IMR-90 (cell line): ENCODE measurements at regions not wholly inside any gene's neighbourhood (a gene's known extent, or its start where the extent isn't known, plus 50 kb on each side); places are given as distances from the start of the nearest gene placed in this dataset.

ENCODE experiments used
- ATAC-seq: fragments of 200-7000 bp; cut with Tn5 transposase; 2 replicates; pipeline ENCODE4 v1.9.1; 2020; ENCODE audit warnings: low read depth, mild to moderate bottlenecking, moderate library complexity
- BruUV-seq: library from RNA; stranded (reverse); fragments of 400-500 nt; replicated peaks from 2 replicates; lab custom pipeline; 2021; lab: Mats Ljungman, UMichigan
- CTCF ChIA-PET: fragments of 300-600 bp; formaldehyde crosslinking; extraction: SDS; loops from one replicate; lab custom pipeline; 2021; ENCODE audit warnings: antibody characterized with exemption; lab: Yijun Ruan, JAX
- POLR2A ChIA-PET: fragments of 300-600 bp; sonication (Branson Sonifier 250); formaldehyde crosslinking; loops from one replicate; lab custom pipeline; 2022; ENCODE audit warnings: antibody characterized with exemption; ENCODE audit not compliant: unreplicated experiment; lab: Charles Lee
- DNase-seq: peaks from one replicate; pipeline ENCODE4 v3.0.0; 2013
- H2AFZ ChIP-seq: replicated peaks from 2 replicates; pipeline ENCODE3; 2013; ENCODE audit warnings: low read length, mild to moderate bottlenecking; ENCODE audit not compliant: poor library complexity
- H2AK5ac ChIP-seq: 2 replicates; pipeline ENCODE4 v1.6.1; 2013; ENCODE audit warnings: low read depth, low read length, inconsistent platforms
- H2AK9ac ChIP-seq: replicated peaks from 2 replicates; pipeline ENCODE3; 2013; ENCODE audit warnings: mild to moderate bottlenecking, low read depth, low read length, moderate library complexity; ENCODE audit not compliant: poor library complexity
- H2BK120ac ChIP-seq: 2 replicates; pipeline ENCODE4 v1.6.1; 2013; ENCODE audit warnings: low read depth, low read length, inconsistent platforms
- H2BK15ac ChIP-seq: 3 replicates; pipeline ENCODE4 v1.6.1; 2013; ENCODE audit warnings: low read depth, low read length, inconsistent platforms
- H2BK20ac ChIP-seq: 2 replicates; pipeline ENCODE4 v1.6.1; 2013; ENCODE audit warnings: low read depth, mild to moderate bottlenecking, inconsistent platforms, low read length, moderate library complexity
- H2BK5ac ChIP-seq: 2 replicates; pipeline ENCODE4 v1.6.1; 2013; ENCODE audit warnings: mild to moderate bottlenecking, low read depth, low read length, inconsistent platforms; ENCODE audit not compliant: poor library complexity, severe bottlenecking
- H3K14ac ChIP-seq: replicated peaks from 2 replicates; pipeline ENCODE4 v1.6.1; 2013; ENCODE audit warnings: low read depth, low read length, inconsistent platforms
- H3K18ac ChIP-seq: 2 replicates; pipeline ENCODE4 v1.6.1; 2013; ENCODE audit warnings: low read depth, low read length, control low read depth
- H3K23ac ChIP-seq: 2 replicates; pipeline ENCODE4 v1.6.1; 2013; ENCODE audit warnings: low read depth, low read length, inconsistent platforms
- H3K27ac ChIP-seq: 2 replicates; pipeline ENCODE4 v1.5.1; 2013; ENCODE audit warnings: mild to moderate bottlenecking, control low read depth, low read length; ENCODE audit not compliant: insufficient read depth
- H3K27me3 ChIP-seq: 2 replicates; pipeline ENCODE4 v1.6.1; 2013; ENCODE audit warnings: low read length; ENCODE audit not compliant: control insufficient read depth, insufficient read depth
- H3K36me3 ChIP-seq: 2 replicates; pipeline ENCODE4 v1.6.1; 2013; ENCODE audit warnings: low read length, mixed read lengths; ENCODE audit not compliant: control insufficient read depth, insufficient read depth
- H3K4ac ChIP-seq: 2 replicates; pipeline ENCODE4 v1.6.1; 2013; ENCODE audit warnings: low read depth, low read length, inconsistent platforms
- H3K4me1 ChIP-seq: 2 replicates; pipeline ENCODE4 v1.6.1; 2013; ENCODE audit warnings: low read length, mixed read lengths; ENCODE audit not compliant: control insufficient read depth, insufficient read depth
- H3K4me2 ChIP-seq: 2 replicates; pipeline ENCODE4 v1.6.1; 2013; ENCODE audit warnings: low read depth, mild to moderate bottlenecking, control low read depth, low read length, moderate library complexity
- H3K4me3 ChIP-seq: 2 replicates; pipeline ENCODE4 v1.5.1; 2013; ENCODE audit warnings: low read depth, mild to moderate bottlenecking, control low read depth, low read length, moderate library complexity; ENCODE audit not compliant: insufficient read depth
- H3K56ac ChIP-seq: 2 replicates; pipeline ENCODE4 v1.6.1; 2013; ENCODE audit warnings: low read length, inconsistent platforms; ENCODE audit not compliant: insufficient read depth; ENCODE audit errors: extremely low read depth
- H3K79me1 ChIP-seq, 2 experiments: 2 replicates each; pipeline ENCODE4 v1.6.1; 2013; ENCODE audit warnings: low read length in 2 of 2, inconsistent platforms in 1 of 2, low read depth in 1 of 2
- H3K9ac ChIP-seq: 2 replicates; pipeline ENCODE4 v1.6.1; 2013; ENCODE audit warnings: low read depth, low read length, control low read depth
- H3K9me1 ChIP-seq: 2 replicates; pipeline ENCODE4 v1.6.1; 2013; ENCODE audit warnings: low read length, inconsistent platforms; ENCODE audit not compliant: insufficient read depth
- H3K9me3 ChIP-seq: 2 replicates; pipeline ENCODE4 v1.6.1; 2013; ENCODE audit warnings: low read length; ENCODE audit not compliant: control insufficient read depth, insufficient read depth
- H4K20me1 ChIP-seq: 2 replicates; pipeline ENCODE4 v1.6.1; 2013; ENCODE audit warnings: low read length, inconsistent platforms; ENCODE audit not compliant: insufficient read depth
- H4K5ac ChIP-seq: 2 replicates; pipeline ENCODE4 v1.6.1; 2013; ENCODE audit warnings: mild to moderate bottlenecking, low read depth, low read length, control low read depth
- H4K8ac ChIP-seq, 2 experiments: 2 replicates each; pipeline ENCODE4 v1.6.1; 2013; ENCODE audit warnings: low read depth in 2 of 2, low read length in 2 of 2, control low read depth in 1 of 2, inconsistent platforms in 1 of 2
- H4K91ac ChIP-seq: 2 replicates; pipeline ENCODE4 v1.6.1; 2013; ENCODE audit warnings: low read depth, low read length, inconsistent platforms; ENCODE audit not compliant: insufficient read depth
- CEBPB ChIP-seq: IDR thresholded peaks from 2 replicates; pipeline ENCODE4 v1.6.1; 2012; ENCODE audit warnings: low read depth, low read length, improper control_type of control experiment
- CHD1 ChIP-seq: IDR thresholded peaks from 2 replicates; pipeline ENCODE4 v1.6.1; 2012; ENCODE audit warnings: low read depth, low read length, improper control_type of control experiment
- CTCF ChIP-seq: conservative IDR thresholded peaks from 2 replicates; pipeline ENCODE4 v1.5.1; 2012; ENCODE audit warnings: mild to moderate bottlenecking, low read depth, low read length, improper control_type of control experiment
- FOS ChIP-seq: fragments of 150-350 bp; IDR thresholded peaks from 2 replicates; pipeline ENCODE4 v1.6.1; 2016; ENCODE audit warnings: low read depth, low read length
- MAFK ChIP-seq: IDR thresholded peaks from 2 replicates; pipeline ENCODE4 v1.6.1; 2012; ENCODE audit warnings: low read depth, low read length, improper control_type of control experiment
- MAZ ChIP-seq: IDR thresholded peaks from 2 replicates; pipeline ENCODE4 v1.6.1; 2012; ENCODE audit warnings: low read depth, mild to moderate bottlenecking, low read length, improper control_type of control experiment, moderate library complexity, borderline replicate concordance
- MXI1 ChIP-seq: IDR thresholded peaks from 2 replicates; pipeline ENCODE4 v1.6.1; 2012; ENCODE audit warnings: low read depth, mild to moderate bottlenecking, low read length, moderate library complexity, borderline replicate concordance
- NFE2L2 ChIP-seq: fragments of 150-350 bp; IDR thresholded peaks from 2 replicates; pipeline ENCODE4 v1.6.1; 2016; ENCODE audit warnings: low read depth, mild to moderate bottlenecking, low read length
- POLR2A ChIP-seq: IDR thresholded peaks from 2 replicates; pipeline ENCODE4 v1.6.1; 2012; ENCODE audit warnings: mild to moderate bottlenecking, low read depth, low read length
- RFX5 ChIP-seq: IDR thresholded peaks from 2 replicates; pipeline ENCODE4 v1.8.0; 2012; ENCODE audit warnings: low read depth, mild to moderate bottlenecking, low read length, moderate library complexity
- SMC3 ChIP-seq: fragments of 150-350 bp; IDR thresholded peaks from 2 replicates; pipeline ENCODE4 v1.6.1; 2016; ENCODE audit warnings: low read depth, mild to moderate bottlenecking, antibody characterized with exemption, low read length, moderate library complexity
- WGBS, 2 experiments: methylation state at CpG; one replicate each; pipeline versions ENCODE4 v1.1.5 to v1.1.7; 2013; ENCODE audit warnings: missing lambda C conversion rate in 2 of 2; ENCODE audit not compliant: insufficient read length in 1 of 2; ENCODE audit errors: extremely low coverage in 2 of 2; 5-methylcytosine and 5-hydroxymethylcytosine counted together
- dilution Hi-C: fragments of 300-500 bp; cut with HindIII; formaldehyde crosslinking; loops from one replicate; pipeline ENCODE4 v1.14.3; 2018; ENCODE audit warnings: low sequenced_read_pairs; ENCODE audit not compliant: unreplicated experiment
- in situ Hi-C: fragments of 300-500 bp; cut with MboI; formaldehyde crosslinking; loops from 3 replicates; pipeline ENCODE4 v1.14.3; 2019; ENCODE audit warnings: low sequenced_read_pairs, inconsistent platforms, mixed read lengths
- intact Hi-C: fragments of 100-400 bp; cut with micrococcal nuclease; formaldehyde crosslinking; loops from 2 replicates; pipeline ENCODE4 v1.10.0; 2022
- TF ChIP-seq, protein P1 (sequence below): fragments of 150-350 bp; IDR thresholded peaks from 2 replicates; pipeline ENCODE4 v1.6.1; 2017; ENCODE audit warnings: mild to moderate bottlenecking, antibody characterized with exemption, low read length, low read depth
- TF ChIP-seq, protein P2 (sequence below): fragments of 150-350 bp; IDR thresholded peaks from 2 replicates; pipeline ENCODE4 v1.6.1; 2016; ENCODE audit warnings: low read depth, mild to moderate bottlenecking, low read length, moderate library complexity, borderline replicate concordance

GRCh38 chr22:22740560-22741276 is 96.3 kb downstream of the GGTLC2 start:
- H3K18ac ChIP-seq, result no peak overlapping the region
- no CpG with 5 or more reads among the region's 5 CpGs for WGBS, 2 experiments
- H4K91ac ChIP-seq, result no peak overlapping the region
- no peak overlapping the region for H3K9ac ChIP-seq
- dilution Hi-C loops (no loop called here), in situ Hi-C loops (no loop called here), intact Hi-C loops (loop anchor here (10.0 kb wide), 1 partner anchor 76 kb away; no protein-coding TSS in a partner anchor)
- no peaks in the 10 kb centered on the region for H3K36me3 ChIP-seq
- peaks cover 13% of the 10 kb centered on the region for H3K27me3 ChIP-seq
- H2BK15ac ChIP-seq, result no peak overlapping the region
- ChIA-PET CTCF (no interaction called here), POLR2A (no interaction called here)
- no peak overlapping the region for H4K8ac ChIP-seq
- H4K5ac ChIP-seq, result no peak overlapping the region
- H3K4me2 ChIP-seq, result no peak overlapping the region
- H2AK5ac ChIP-seq, result no peak overlapping the region
- no TSS peak for BruUV-seq
- no peak overlapping the region for H2BK120ac ChIP-seq
- no peak overlapping the region for H3K56ac ChIP-seq
- no peak overlapping the region for H3K14ac ChIP-seq
- no peak overlapping the region for H2BK20ac ChIP-seq
- H3K4me1 ChIP-seq, result no peaks in the 10 kb centered on the region
- no peak overlapping the region for H3K4ac ChIP-seq
- ATAC-seq (no peak), DNase-seq (no peak)
- no peak overlapping the region for H3K27ac ChIP-seq
- TF ChIP-seq CHD1 (no peak), POLR2A (no peak), NFE2L2 (no peak), CEBPB (no peak), CTCF (no peak), FOS (no peak), SMC3 (no peak), MAFK (no peak), MAZ (no peak), MXI1 (no peak), RFX5 (no peak)
- TF ChIP-seq, protein P1, sequence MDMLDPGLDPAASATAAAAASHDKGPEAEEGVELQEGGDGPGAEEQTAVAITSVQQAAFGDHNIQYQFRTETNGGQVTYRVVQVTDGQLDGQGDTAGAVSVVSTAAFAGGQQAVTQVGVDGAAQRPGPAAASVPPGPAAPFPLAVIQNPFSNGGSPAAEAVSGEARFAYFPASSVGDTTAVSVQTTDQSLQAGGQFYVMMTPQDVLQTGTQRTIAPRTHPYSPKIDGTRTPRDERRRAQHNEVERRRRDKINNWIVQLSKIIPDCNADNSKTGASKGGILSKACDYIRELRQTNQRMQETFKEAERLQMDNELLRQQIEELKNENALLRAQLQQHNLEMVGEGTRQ, result no peak
- TF ChIP-seq, protein P2, sequence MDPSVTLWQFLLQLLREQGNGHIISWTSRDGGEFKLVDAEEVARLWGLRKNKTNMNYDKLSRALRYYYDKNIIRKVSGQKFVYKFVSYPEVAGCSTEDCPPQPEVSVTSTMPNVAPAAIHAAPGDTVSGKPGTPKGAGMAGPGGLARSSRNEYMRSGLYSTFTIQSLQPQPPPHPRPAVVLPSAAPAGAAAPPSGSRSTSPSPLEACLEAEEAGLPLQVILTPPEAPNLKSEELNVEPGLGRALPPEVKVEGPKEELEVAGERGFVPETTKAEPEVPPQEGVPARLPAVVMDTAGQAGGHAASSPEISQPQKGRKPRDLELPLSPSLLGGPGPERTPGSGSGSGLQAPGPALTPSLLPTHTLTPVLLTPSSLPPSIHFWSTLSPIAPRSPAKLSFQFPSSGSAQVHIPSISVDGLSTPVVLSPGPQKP, result no peak
- no peaks in the 10 kb centered on the region for H3K79me1 ChIP-seq
- H3K9me3 ChIP-seq, result no peaks in the 10 kb centered on the region
- no peaks in the 10 kb centered on the region for H3K9me1 ChIP-seq
- no peak overlapping the region for H2AFZ ChIP-seq
- no peak overlapping the region for H2BK5ac ChIP-seq
- H3K23ac ChIP-seq, result no peak overlapping the region
- H4K20me1 ChIP-seq, result no peaks in the 10 kb centered on the region
- no peak overlapping the region for H2AK9ac ChIP-seq
- H3K4me3 ChIP-seq, result no peak overlapping the region
